AG09309 (cell line): ENCODE measurements at regions not wholly inside any gene's neighbourhood (a gene's known extent, or its start where the extent isn't known, plus 50 kb on each side); places are given as distances from the start of the nearest gene placed in this dataset.

Experiments
- DNase-seq: peaks from one replicate; pipeline ENCODE4 v3.0.0-alpha.2; 2010; ENCODE audit warnings: low read depth
- H3K4me3 ChIP-seq: 2 replicates; pipeline ENCODE4 v1.5.1; 2011; ENCODE audit warnings: mild to moderate bottlenecking, low read depth, low read length, moderate library complexity; ENCODE audit not compliant: control insufficient read depth
- CTCF ChIP-seq: IDR thresholded peaks from 2 replicates; pipeline ENCODE4 v1.5.1; 2011; ENCODE audit warnings: mild to moderate bottlenecking, low read depth, low read length, inconsistent platforms; ENCODE audit not compliant: insufficient read depth, control insufficient read depth; ENCODE audit errors: missing control alignments

GRCh38 chr12:34348064-34348463 lies 325.8 kb downstream of the ALG10 start:
- no peak for TF ChIP-seq CTCF
- DNase-seq, result no peak
- H3K4me3 ChIP-seq, result no peak overlapping the region

DNA sequence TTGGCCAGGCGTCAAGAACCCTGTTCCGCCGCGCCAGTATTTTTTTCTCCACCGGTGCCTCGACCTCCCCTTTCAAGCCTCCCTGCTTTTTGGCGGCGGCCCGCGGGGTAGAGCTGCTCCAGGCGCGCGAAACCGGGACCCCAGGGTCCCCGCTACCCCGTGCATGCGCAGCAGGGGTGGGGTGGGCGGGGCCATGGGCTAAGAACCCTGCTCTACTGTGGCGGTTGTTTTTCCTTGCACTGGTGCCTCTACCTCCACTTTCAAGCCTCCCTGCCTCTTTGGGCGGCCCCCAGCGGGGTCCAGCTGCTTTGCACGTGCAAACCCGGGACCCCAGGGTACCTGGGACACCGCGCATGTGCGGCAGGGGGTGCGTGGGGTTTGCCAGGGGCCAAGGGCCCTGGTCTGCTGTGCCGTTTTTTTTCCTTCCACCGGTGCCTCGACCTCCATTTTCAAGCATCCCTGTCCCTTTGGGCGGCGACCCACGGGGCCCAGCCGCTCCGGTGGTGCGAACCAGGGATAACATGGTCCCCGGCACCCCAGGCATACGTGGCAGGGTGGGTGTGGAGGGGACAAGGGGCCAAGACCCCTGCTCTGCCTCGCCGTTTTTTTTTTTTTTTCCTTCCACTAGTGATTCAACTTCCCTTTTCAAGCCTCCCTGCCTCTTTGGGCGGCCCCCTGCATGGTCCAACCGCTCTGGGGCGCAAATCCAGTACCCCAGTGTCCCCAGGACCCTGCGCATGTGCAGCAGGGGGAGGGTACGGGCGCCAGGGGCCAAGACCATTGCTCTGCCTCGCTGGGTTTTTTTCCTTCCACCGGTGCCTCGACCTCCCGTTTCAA lies 326.8 kb downstream of the ALG10 start:
- DNase-seq, result no peak
- no peak overlapping the region for H3K4me3 ChIP-seq
- TF ChIP-seq CTCF, result no peak

- no peak for TF ChIP-seq CTCF
- DNase-seq, result no peak
- H3K4me3 ChIP-seq, result no peak overlapping the region
Observed at GRCh38 chr12:34349673-34349961, 327.3 kb downstream of the ALG10 start.

DNA sequence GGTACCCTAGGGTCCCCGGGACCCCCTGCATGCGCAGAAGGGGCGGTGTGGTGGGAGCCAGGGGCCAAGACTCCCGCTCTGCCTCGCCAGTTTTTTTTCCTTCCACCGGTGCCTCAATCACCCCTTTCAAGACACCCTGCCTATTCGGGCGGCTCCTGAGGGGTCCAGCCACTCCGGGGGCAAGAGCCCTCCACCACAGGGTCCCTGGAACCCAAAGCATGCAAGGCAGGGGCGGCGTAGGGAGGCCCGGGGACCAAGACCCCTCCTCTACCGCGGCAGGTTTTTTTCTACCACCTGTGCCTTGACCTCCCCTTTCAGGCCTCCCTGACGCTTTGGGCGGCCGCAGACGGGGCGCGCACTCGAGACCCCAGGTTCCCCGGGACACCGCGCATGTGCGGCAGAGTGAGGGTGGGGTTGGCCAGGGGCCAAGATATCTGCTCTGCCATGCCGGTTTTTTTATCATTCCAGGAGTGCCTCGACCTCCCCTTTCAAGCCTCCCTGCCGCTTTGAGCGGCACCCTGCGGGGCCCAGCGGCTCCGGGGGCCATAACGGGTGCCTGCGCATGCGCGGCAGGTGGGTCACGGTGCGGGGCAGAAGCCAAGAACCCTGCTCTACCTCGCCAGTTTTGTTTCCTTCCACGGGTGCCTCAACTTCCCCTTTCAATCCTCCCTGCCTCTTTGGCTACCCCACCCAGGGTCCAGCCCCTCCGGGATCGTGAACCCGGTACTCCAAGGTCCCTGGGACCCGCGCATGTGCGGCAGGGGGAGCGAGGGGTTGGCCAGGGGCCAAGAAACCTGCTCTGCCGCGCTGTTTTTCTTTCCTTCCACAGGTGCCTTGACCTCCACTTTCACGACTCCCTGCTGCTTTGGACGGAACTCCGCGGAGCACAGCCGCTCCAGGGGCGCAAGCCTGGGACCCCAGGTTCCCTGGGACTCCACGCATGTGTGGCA lies 328.1 kb downstream of the ALG10 start:
- DNase-seq, result no peak
- TF ChIP-seq CTCF, result no peak
- H3K4me3 ChIP-seq, result no peak overlapping the region

DNA sequence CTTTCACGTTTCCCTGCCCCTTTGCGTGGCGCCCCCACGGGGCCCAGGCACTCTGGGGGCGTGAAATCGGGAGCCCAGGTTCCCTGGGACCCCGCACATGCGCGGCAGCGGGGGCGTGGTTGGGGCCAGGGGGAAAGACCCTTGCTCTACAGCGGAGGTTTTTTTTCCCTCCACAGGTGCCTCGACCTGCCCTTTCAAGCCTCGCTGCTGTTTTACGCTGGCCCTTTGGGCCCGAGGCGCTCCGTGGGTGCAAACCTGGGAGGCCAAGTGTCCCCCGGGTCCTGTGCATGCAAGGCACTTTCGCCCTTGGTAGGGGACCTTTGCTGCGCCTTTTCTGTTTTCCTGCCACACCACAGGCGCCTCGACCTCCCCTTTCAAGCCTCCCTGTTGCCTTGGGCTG lies 329.8 kb downstream of the ALG10 start:
- no peak for TF ChIP-seq CTCF
- H3K4me3 ChIP-seq, result no peak overlapping the region
- no peak for DNase-seq

- DNase-seq, result no peak
- H3K4me3 ChIP-seq, result no peak overlapping the region
- no peak for TF ChIP-seq CTCF
Observed at GRCh38 chr12:34354239-34355200, 332.2 kb downstream of the ALG10 start.
